ENCODE measurements at regions not wholly inside any gene's neighbourhood (a gene's known extent, or its start where the extent isn't known, plus 50 kb on each side); places are given as distances from the start of the nearest gene placed in this dataset.

- Mint-ChIP-seq H3K4me1 (ENCODE audit: low read depth) (peaks cover 4% of the 10 kb centered on the region), H3K36me3 (ENCODE audit: low read depth) (no peaks in the 10 kb centered on the region), H3K9me3 (no peaks in the 10 kb centered on the region), H3K4me3 (no peak overlapping the region), H3K27me3 (no peaks in the 10 kb centered on the region), H3K27ac (no peak overlapping the region)
Measured at GRCh38 chr3:110164632-110165369, 827.5 kb upstream of the DPPA4 start.

- H3K27ac Mint-ChIP-seq, result no peak overlapping the region
- no peaks in the 10 kb centered on the region for H3K9me3 Mint-ChIP-seq
- H3K36me3 Mint-ChIP-seq (ENCODE audit: low read depth), result no peaks in the 10 kb centered on the region
- peaks cover 4% of the 10 kb centered on the region for H3K4me1 Mint-ChIP-seq (ENCODE audit: low read depth)
- H3K4me3 Mint-ChIP-seq, result no peak overlapping the region
- H3K27me3 Mint-ChIP-seq, result no peaks in the 10 kb centered on the region
Measured at GRCh38 chr3:110165370-110165743, 828.0 kb upstream of the DPPA4 start.

GRCh38 chr3:110165753-110166152, 828.4 kb upstream of the DPPA4 start:
- Mint-ChIP-seq H3K4me3 (no peak overlapping the region), H3K27ac (no peak overlapping the region), H3K36me3 (ENCODE audit: low read depth) (no peaks in the 10 kb centered on the region), H3K27me3 (no peaks in the 10 kb centered on the region), H3K9me3 (no peaks in the 10 kb centered on the region), H3K4me1 (ENCODE audit: low read depth) (peaks cover 4% of the 10 kb centered on the region)

GRCh38 chr3:110166791-110167190, 829.4 kb upstream of the DPPA4 start:
- H3K36me3 Mint-ChIP-seq (ENCODE audit: low read depth), result no peaks in the 10 kb centered on the region
- H3K27ac Mint-ChIP-seq, result no peak overlapping the region
- no peaks in the 10 kb centered on the region for H3K9me3 Mint-ChIP-seq
- no peak overlapping the region for H3K4me3 Mint-ChIP-seq
- peaks cover 4% of the 10 kb centered on the region for H3K4me1 Mint-ChIP-seq (ENCODE audit: low read depth)
- H3K27me3 Mint-ChIP-seq, result no peaks in the 10 kb centered on the region

GRCh38 chr3:110174908-110175307, 837.6 kb upstream of the DPPA4 start:
- Mint-ChIP-seq H3K27ac (no peak overlapping the region), H3K9me3 (no peaks in the 10 kb centered on the region), H3K27me3 (no peaks in the 10 kb centered on the region), H3K36me3 (ENCODE audit: low read depth) (no peaks in the 10 kb centered on the region), H3K4me1 (ENCODE audit: low read depth) (no peaks in the 10 kb centered on the region), H3K4me3 (no peak overlapping the region)

- H3K4me1 Mint-ChIP-seq (ENCODE audit: low read depth), result no peaks in the 10 kb centered on the region
- no peak overlapping the region for H3K27ac Mint-ChIP-seq
- no peak overlapping the region for H3K4me3 Mint-ChIP-seq
- H3K27me3 Mint-ChIP-seq, result no peaks in the 10 kb centered on the region
- no peaks in the 10 kb centered on the region for H3K9me3 Mint-ChIP-seq
- H3K36me3 Mint-ChIP-seq (ENCODE audit: low read depth), result no peaks in the 10 kb centered on the region
Measured at GRCh38 chr3:110178965-110179364, 841.6 kb upstream of the DPPA4 start.

- H3K27me3 Mint-ChIP-seq, result no peaks in the 10 kb centered on the region
- H3K4me1 Mint-ChIP-seq (ENCODE audit: low read depth), result no peaks in the 10 kb centered on the region
- H3K27ac Mint-ChIP-seq, result no peak overlapping the region
- no peak overlapping the region for H3K4me3 Mint-ChIP-seq
- no peaks in the 10 kb centered on the region for H3K36me3 Mint-ChIP-seq (ENCODE audit: low read depth)
- no peaks in the 10 kb centered on the region for H3K9me3 Mint-ChIP-seq
Measured at GRCh38 chr3:110180733-110181132, 843.4 kb upstream of the DPPA4 start.

- H3K4me1 Mint-ChIP-seq (ENCODE audit: low read depth), result no peaks in the 10 kb centered on the region
- no peak overlapping the region for H3K4me3 Mint-ChIP-seq
Measured at GRCh38 chr3:110181226-110181625, 843.9 kb upstream of the DPPA4 start.

GRCh38 chr3:110184536-110184935, 847.2 kb upstream of the DPPA4 start:
- Mint-ChIP-seq H3K27me3 (no peaks in the 10 kb centered on the region), H3K36me3 (ENCODE audit: low read depth) (no peaks in the 10 kb centered on the region), H3K9me3 (no peaks in the 10 kb centered on the region), H3K4me3 (no peak overlapping the region), H3K27ac (no peak overlapping the region), H3K4me1 (ENCODE audit: low read depth) (no peaks in the 10 kb centered on the region)

More at GRCh38 chr3:110181226-110181625, 843.9 kb upstream of the DPPA4 start:
- Mint-ChIP-seq H3K9me3 (no peaks in the 10 kb centered on the region), H3K27ac (no peak overlapping the region), H3K27me3 (no peaks in the 10 kb centered on the region), H3K36me3 (ENCODE audit: low read depth) (no peaks in the 10 kb centered on the region)

- Mint-ChIP-seq H3K27me3 (no peaks in the 10 kb centered on the region), H3K27ac (no peak overlapping the region), H3K4me3 (no peak overlapping the region), H3K9me3 (no peaks in the 10 kb centered on the region), H3K4me1 (ENCODE audit: low read depth) (no peaks in the 10 kb centered on the region), H3K36me3 (ENCODE audit: low read depth) (no peaks in the 10 kb centered on the region)
Measured at GRCh38 chr3:110193074-110193473, 855.7 kb upstream of the DPPA4 start.

GRCh38 chr3:110198717-110199587, 861.6 kb upstream of the DPPA4 start:
- Mint-ChIP-seq H3K9me3 (peaks cover 11% of the 10 kb centered on the region), H3K27ac (no peak overlapping the region), H3K27me3 (no peaks in the 10 kb centered on the region)

GRCh38 chr3:110199588-110199943, 862.2 kb upstream of the DPPA4 start:
- H3K27me3 Mint-ChIP-seq, result no peaks in the 10 kb centered on the region
- H3K27ac Mint-ChIP-seq, result no peak overlapping the region
- peaks cover 14% of the 10 kb centered on the region for H3K9me3 Mint-ChIP-seq
- peaks cover 4% of the 10 kb centered on the region for H3K36me3 Mint-ChIP-seq (ENCODE audit: low read depth)
- no peaks in the 10 kb centered on the region for H3K4me1 Mint-ChIP-seq (ENCODE audit: low read depth)
- H3K4me3 Mint-ChIP-seq, result no peak overlapping the region

More at GRCh38 chr3:110198717-110199587, 861.6 kb upstream of the DPPA4 start:
- Mint-ChIP-seq H3K4me1 (ENCODE audit: low read depth) (no peaks in the 10 kb centered on the region), H3K4me3 (no peak overlapping the region), H3K36me3 (ENCODE audit: low read depth) (peaks cover 4% of the 10 kb centered on the region)

GRCh38 chr3:110210086-110210660, 861.4 kb upstream of the NECTIN3 start:
- no peak overlapping the region for H3K4me3 Mint-ChIP-seq
- H3K27me3 Mint-ChIP-seq, result no peaks in the 10 kb centered on the region
- H3K9me3 Mint-ChIP-seq, result peaks cover 4% of the 10 kb centered on the region
- no peak overlapping the region for H3K27ac Mint-ChIP-seq
- no peaks in the 10 kb centered on the region for H3K36me3 Mint-ChIP-seq (ENCODE audit: low read depth)
- no peaks in the 10 kb centered on the region for H3K4me1 Mint-ChIP-seq (ENCODE audit: low read depth)

GRCh38 chr3:110226645-110227044, 845.0 kb upstream of the NECTIN3 start:
- Mint-ChIP-seq H3K4me1 (ENCODE audit: low read depth) (no peaks in the 10 kb centered on the region), H3K27ac (no peak overlapping the region), H3K9me3 (no peaks in the 10 kb centered on the region), H3K27me3 (no peaks in the 10 kb centered on the region), H3K4me3 (no peak overlapping the region), H3K36me3 (ENCODE audit: low read depth) (no peaks in the 10 kb centered on the region)

- H3K4me1 Mint-ChIP-seq (ENCODE audit: low read depth), result no peaks in the 10 kb centered on the region
- no peaks in the 10 kb centered on the region for H3K27me3 Mint-ChIP-seq
- no peak overlapping the region for H3K27ac Mint-ChIP-seq
- no peak overlapping the region for H3K4me3 Mint-ChIP-seq
- no peaks in the 10 kb centered on the region for H3K36me3 Mint-ChIP-seq (ENCODE audit: low read depth)
- H3K9me3 Mint-ChIP-seq, result no peaks in the 10 kb centered on the region
Measured at GRCh38 chr3:110227991-110228390, 843.6 kb upstream of the NECTIN3 start.
